ENCODE measurements at regions not wholly inside any gene's neighbourhood (a gene's known extent, or its start where the extent isn't known, plus 50 kb on each side); places are given as distances from the start of the nearest gene placed in this dataset.

GRCh38 chr1:18535391-18536210 is 54.9 kb downstream of the KLHDC7A start:
- no peak for DNase-seq
- intact Hi-C loops (cut with DNase I), result no loop called here
- peak; percentile 36 for ATAC-seq (ENCODE audit: poor library complexity)

- ATAC-seq (ENCODE audit: poor library complexity) (no peak), DNase-seq (no peak)
- intact Hi-C loops (cut with DNase I), result no loop called here
Observed at GRCh38 chr1:18536356-18536755, 55.6 kb downstream of the KLHDC7A start.

GRCh38 chr1:18536915-18537314 is 56.2 kb downstream of the KLHDC7A start:
- intact Hi-C loops (cut with DNase I), result no loop called here
- DNase-seq (no peak), ATAC-seq (ENCODE audit: poor library complexity) (no peak)

- no peak for DNase-seq
- no peak for ATAC-seq (ENCODE audit: poor library complexity)
- intact Hi-C loops (cut with DNase I), result no loop called here
Observed at GRCh38 chr1:18537386-18538306, 56.9 kb downstream of the KLHDC7A start.

- intact Hi-C loops (cut with DNase I), result no loop called here
- ATAC-seq (ENCODE audit: poor library complexity) (no peak), DNase-seq (no peak)
Observed at GRCh38 chr1:18539171-18539570, 58.4 kb downstream of the KLHDC7A start.

DNA sequence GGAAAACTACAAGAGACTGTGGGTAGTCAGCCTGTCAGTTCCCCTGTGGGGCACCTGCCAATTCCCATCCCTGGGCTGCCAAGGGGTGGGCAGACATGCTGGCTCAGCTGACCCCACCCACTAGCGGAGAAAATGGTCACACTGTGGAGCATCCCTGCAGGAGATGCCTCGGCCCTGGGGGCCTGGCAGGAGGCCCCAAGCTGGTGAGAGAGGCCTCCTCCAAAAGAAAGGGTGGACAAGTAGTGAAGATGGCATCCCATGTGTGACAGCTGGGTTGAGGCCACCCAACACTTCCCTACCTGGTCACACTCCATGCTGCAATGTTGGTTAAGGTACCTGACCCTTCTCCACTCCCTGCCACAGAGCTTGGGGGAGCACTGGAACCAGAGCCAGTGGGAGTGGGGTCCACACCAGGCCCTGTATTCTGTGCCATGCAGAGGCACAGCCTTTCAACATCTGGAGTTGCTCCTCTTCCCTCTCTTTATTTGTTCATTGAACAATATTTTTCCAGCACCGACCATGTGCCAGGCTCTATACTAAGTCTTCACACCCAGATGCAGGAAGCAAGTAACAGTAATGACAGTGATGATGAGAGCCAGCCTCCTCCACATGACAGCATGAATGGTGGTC is 59.5 kb downstream of the KLHDC7A start:
- intact Hi-C loops (cut with DNase I), result no loop called here
- DNase-seq, result no peak
- ATAC-seq (ENCODE audit: poor library complexity), result no peak

- DNase-seq, result no peak
- intact Hi-C loops (cut with DNase I), result no loop called here
- ATAC-seq (ENCODE audit: poor library complexity), result no peak
Observed at GRCh38 chr1:18541046-18541795, 60.5 kb downstream of the KLHDC7A start.

GRCh38 chr1:18542351-18542750 is 61.6 kb downstream of the KLHDC7A start:
- DNase-seq (no peak), ATAC-seq (ENCODE audit: poor library complexity) (no peak)
- intact Hi-C loops (cut with DNase I), result no loop called here

GRCh38 chr1:18546026-18546425 is 65.3 kb downstream of the KLHDC7A start:
- DNase-seq, result no peak
- intact Hi-C loops (cut with DNase I), result no loop called here
- no peak for ATAC-seq (ENCODE audit: poor library complexity)

- ATAC-seq (ENCODE audit: poor library complexity), result no peak
- intact Hi-C loops (cut with DNase I), result no loop called here
Observed at GRCh38 chr1:18547460-18547859, 66.7 kb downstream of the KLHDC7A start.

DNA sequence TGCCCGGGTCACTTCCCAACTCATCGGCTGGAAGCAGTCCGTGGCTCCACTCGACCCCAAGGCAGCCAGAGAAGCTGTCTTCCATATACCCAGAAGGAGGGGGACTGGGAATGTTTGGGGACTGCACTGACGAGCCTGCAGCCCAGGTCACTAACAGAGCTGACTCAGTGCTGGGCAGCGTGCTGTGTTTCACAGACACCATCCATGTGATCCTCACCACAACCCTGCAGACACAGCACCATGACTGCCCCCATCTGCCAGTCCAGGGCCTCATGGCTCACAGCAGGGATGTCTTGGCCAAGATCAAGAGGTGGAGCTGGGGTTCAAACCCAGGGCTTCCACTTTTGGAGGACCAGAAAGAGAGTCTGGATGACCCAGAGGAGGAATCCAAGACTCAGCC is 67.9 kb downstream of the KLHDC7A start:
- no peak for DNase-seq
- no peak for ATAC-seq (ENCODE audit: poor library complexity)
- intact Hi-C loops (cut with DNase I), result no loop called here

More at GRCh38 chr1:18547460-18547859, 66.7 kb downstream of the KLHDC7A start:
- DNase-seq, result no peak

DNA sequence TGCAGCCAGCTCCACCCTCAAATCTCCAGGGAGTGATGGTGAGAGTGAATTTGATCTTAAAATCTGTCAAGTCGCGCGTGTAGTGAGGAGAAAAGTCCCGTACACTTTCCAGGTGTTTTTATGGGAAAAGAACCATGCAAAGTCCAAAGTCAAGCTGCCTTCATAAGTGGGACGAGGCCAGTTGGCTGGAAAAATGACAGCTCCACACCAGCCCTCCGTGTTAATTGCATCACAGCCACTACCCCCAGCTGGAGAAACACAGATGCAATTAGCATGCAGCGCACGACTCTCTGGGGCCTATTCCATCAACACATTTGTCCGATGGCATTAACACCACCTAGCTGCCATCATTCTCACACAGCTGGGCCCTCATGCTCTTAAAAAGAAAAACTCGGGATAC is 68.4 kb downstream of the KLHDC7A start:
- ATAC-seq (ENCODE audit: poor library complexity) (no peak), DNase-seq (no peak)
- intact Hi-C loops (cut with DNase I), result no loop called here

GRCh38 chr1:18549906-18550305 is 69.2 kb downstream of the KLHDC7A start:
- DNase-seq, result no peak
- intact Hi-C loops (cut with DNase I), result no loop called here
- no peak for ATAC-seq (ENCODE audit: poor library complexity)

- intact Hi-C loops (cut with DNase I), result no loop called here
- no peak for DNase-seq
- no peak for ATAC-seq (ENCODE audit: poor library complexity)
Observed at GRCh38 chr1:18552631-18553030, 71.9 kb downstream of the KLHDC7A start.

DNA sequence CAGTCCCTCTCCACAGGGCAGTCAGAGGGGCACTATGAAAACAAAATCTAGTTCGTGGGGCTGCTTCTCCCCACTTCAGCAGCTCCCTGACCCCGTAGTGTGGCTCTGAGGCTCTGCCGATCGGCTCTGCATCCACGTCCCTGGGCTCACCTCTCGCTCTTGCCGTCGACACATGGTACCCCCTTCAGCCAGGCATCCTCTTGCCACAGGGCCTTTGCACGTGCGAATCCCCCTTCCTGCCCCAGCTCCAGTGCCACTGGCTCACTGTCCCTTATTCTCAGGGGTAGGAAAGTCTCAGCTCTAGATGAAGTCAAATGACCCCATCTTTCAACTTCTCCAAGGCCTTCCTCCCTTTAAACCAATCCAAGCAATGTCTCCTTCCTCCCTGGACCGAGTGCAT is 72.7 kb downstream of the KLHDC7A start:
- DNase-seq (no peak), ATAC-seq (ENCODE audit: poor library complexity) (no peak)
- intact Hi-C loops (cut with DNase I), result no loop called here

- ATAC-seq (ENCODE audit: poor library complexity), result no peak
- intact Hi-C loops (cut with DNase I), result no loop called here
- DNase-seq, result no peak
Observed at GRCh38 chr1:18554099-18554498, 73.4 kb downstream of the KLHDC7A start.

DNA sequence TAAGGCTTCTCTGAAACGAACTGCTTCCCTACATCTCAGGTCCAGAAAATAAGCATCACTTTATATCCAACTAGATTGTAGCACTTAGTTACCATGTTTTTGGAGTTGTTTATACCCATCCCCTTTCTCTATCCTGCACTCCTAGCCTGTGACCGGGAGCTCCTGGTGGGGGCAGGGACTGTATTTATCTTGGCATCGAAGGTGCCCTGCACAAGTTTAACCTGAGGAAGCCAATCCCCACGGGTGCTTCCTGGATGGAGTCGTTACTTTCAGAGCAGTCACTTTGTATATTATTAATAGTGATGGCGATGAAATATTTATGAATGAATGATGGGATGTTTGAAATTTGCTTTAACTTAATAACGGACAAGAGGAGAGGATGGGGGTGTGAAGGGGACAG is 73.9 kb downstream of the KLHDC7A start:
- no peak for ATAC-seq (ENCODE audit: poor library complexity)
- intact Hi-C loops (cut with DNase I), result no loop called here
- DNase-seq, result no peak

DNA sequence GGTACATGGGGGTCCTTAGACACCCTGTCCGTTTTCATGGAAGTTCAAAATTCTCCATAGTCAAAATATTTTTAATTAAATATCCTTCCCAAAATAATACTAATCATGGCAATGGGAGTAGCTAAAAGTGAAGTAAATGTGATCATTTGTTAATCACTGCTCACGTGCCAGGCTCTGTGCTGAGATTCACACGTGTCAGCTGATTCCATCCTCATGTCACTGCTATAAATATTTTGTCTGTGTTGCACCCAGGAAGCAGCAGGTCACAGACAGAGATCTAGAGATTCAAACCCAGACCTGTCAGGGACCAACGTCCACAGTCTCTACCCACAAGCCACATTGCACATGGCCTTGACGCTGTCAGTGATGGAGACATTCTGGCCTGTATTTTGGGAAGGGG is 74.3 kb downstream of the KLHDC7A start:
- DNase-seq, result no peak
- intact Hi-C loops (cut with DNase I), result no loop called here
- ATAC-seq (ENCODE audit: poor library complexity), result no peak

DNA sequence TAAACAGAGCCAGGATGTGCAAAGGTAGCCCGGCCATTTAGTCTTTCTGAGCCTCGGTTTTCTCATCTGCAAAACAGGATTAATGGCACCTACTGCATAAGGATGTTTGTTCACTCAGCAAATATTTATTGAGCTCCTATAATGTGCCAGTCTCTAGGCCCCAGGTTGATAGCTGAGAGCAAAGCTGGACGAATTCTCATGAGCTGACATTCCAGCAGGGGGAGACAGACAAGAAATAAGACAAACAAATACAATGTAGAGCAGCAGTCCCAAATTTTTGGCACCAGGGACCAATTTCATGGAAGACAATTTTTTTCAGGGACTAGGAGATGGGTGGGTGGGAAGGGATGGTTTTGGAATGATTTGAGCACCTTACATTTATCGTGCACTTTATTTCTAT is 74.3 kb upstream of the PAX7 start:
- ATAC-seq (ENCODE audit: poor library complexity) (no peak), DNase-seq (no peak)
- intact Hi-C loops (cut with DNase I), result no loop called here

Measured in Right ventricle myocardium superior (tissue), 1 donor.